ENCODE measurements at regions not wholly inside any gene's neighbourhood (a gene's known extent, or its start where the extent isn't known, plus 50 kb on each side); places are given as distances from the start of the nearest gene placed in this dataset.

- 49 to 58% (median 53%) methylated on average over 3 of the region's 3 CpGs for WGBS, 4 donors
These were observed 429.3 kb upstream of the VRK2 start for GRCh38 chr2:57617318-57617717.

GRCh38 chr2:57621122-57621663 is 425.4 kb upstream of the VRK2 start:
- Histone ChIP-seq H3K36me3 (replicated peaks in 1 of 2) (no peaks in the 10 kb centered on the region), H3K9me3 (replicated peaks in 1 of 3) (no peaks in the 10 kb centered on the region), H3K27me3 (no peaks in the 10 kb centered on the region), H3K4me3 (no peak overlapping the region), H3K27ac (no peak overlapping the region), H3K4me1 (replicated peaks in 1 of 2) (no peaks in the 10 kb centered on the region)
- intact Hi-C loops (cut with DNase I), result no loop called here
- TF ChIP-seq POLR2A (IDR thresholded peaks at IDR 0.05), result no peak
- no peak for TF ChIP-seq CTCF (IDR thresholded peaks at IDR 0.05)
- 25 to 62% (median 54%) methylated on average over 2 of the region's 2 CpGs for WGBS, 4 donors
- no peak for DNase-seq

More at GRCh38 chr2:57617318-57617717, 429.3 kb upstream of the VRK2 start:
- TF ChIP-seq CTCF (IDR thresholded peaks at IDR 0.05) (no peak), POLR2A (IDR thresholded peaks at IDR 0.05) (no peak)
- Histone ChIP-seq H3K4me1 (replicated peaks in 1 of 2) (no peaks in the 10 kb centered on the region), H3K36me3 (replicated peaks in 1 of 2) (no peaks in the 10 kb centered on the region), H3K4me3 (no peak overlapping the region), H3K27ac (no peak overlapping the region), H3K9me3 (replicated peaks in 1 of 3) (no peaks in the 10 kb centered on the region), H3K27me3 (no peaks in the 10 kb centered on the region)
- intact Hi-C loops (cut with DNase I), result no loop called here
- DNase-seq, result no peak

GRCh38 chr2:57622009-57622408 is 424.6 kb upstream of the VRK2 start:
- DNase-seq, result no peak
- TF ChIP-seq POLR2A (IDR thresholded peaks at IDR 0.05), result no peak
- no peak for TF ChIP-seq CTCF (IDR thresholded peaks at IDR 0.05)
- H3K4me3 ChIP-seq, result no peak overlapping the region
- intact Hi-C loops (cut with DNase I), result no loop called here
- no peaks in the 10 kb centered on the region for H3K27me3 ChIP-seq
- no peak overlapping the region for H3K27ac ChIP-seq
- H3K9me3 ChIP-seq (replicated peaks in 1 of 3), result no peaks in the 10 kb centered on the region
- H3K4me1 ChIP-seq (replicated peaks in 1 of 2), result no peaks in the 10 kb centered on the region
- WGBS, 4 donors, result 62 to 75% (median 66%) methylated on average over 1 of the region's 1 CpG
- no peaks in the 10 kb centered on the region for H3K36me3 ChIP-seq (replicated peaks in 1 of 2)

- intact Hi-C loops (cut with DNase I), result no loop called here
- Histone ChIP-seq H3K4me3 (no peak overlapping the region), H3K27ac (no peak overlapping the region), H3K36me3 (replicated peaks in 1 of 2) (no peaks in the 10 kb centered on the region), H3K4me1 (replicated peaks in 1 of 2) (no peaks in the 10 kb centered on the region), H3K9me3 (replicated peaks in 1 of 3) (peaks cover 0 to 17% (median 5%) of the 10 kb centered on the region in 3 donors), H3K27me3 (no peaks in the 10 kb centered on the region)
- no peak for TF ChIP-seq POLR2A (IDR thresholded peaks at IDR 0.05)
- TF ChIP-seq CTCF (IDR thresholded peaks at IDR 0.05), result no peak
- DNase-seq, result no peak
- WGBS, 4 donors, result 77 to 88% (median 85%) methylated on average over 3 of the region's 3 CpGs
These were observed 390.4 kb upstream of the VRK2 start for GRCh38 chr2:57656198-57656597.
